ENCODE measurements at regions not wholly inside any gene's neighbourhood (a gene's known extent, or its start where the extent isn't known, plus 50 kb on each side); places are given as distances from the start of the nearest gene placed in this dataset.

- Histone ChIP-seq H3F3A (ENCODE audit: insufficient read depth, low read depth) (no peaks in the 10 kb centered on the region), H3K9me3 (ENCODE audit: insufficient read depth, low read depth) (no peaks in the 10 kb centered on the region), H3K36me3 (ENCODE audit: low read depth) (no peaks in the 10 kb centered on the region), H4K20me1 (ENCODE audit: insufficient read depth) (no peaks in the 10 kb centered on the region), H3K9me2 (ENCODE audit: insufficient read depth) (no peaks in the 10 kb centered on the region), H3K79me2 (ENCODE audit: low read depth) (no peaks in the 10 kb centered on the region), H3K4me1 (replicated peaks; ENCODE audit: insufficient read depth) (no peaks in the 10 kb centered on the region), H3K4me2 (no peak overlapping the region), H3K27ac (no peak overlapping the region), H2AFZ (no peak overlapping the region), H3K4me3 (no peak overlapping the region), H3K27me3 (ENCODE audit: insufficient read depth, low read depth) (no peaks in the 10 kb centered on the region)
- ChIA-PET POLR2A (ENCODE audit: unreplicated experiment) (no interaction called here), CTCF (no interaction called here)
- TF ChIP-seq EZH2 (IDR thresholded peaks at IDR 0.05; ENCODE audit: low read depth): no peak
- no peak for TF ChIP-seq CTCF (conservative IDR thresholded peaks at IDR 0.05)
- no TSS peak for BruUV-seq (replicated peaks)
- intact Hi-C loops (cut with micrococcal nuclease; ENCODE audit: unreplicated experiment): no loop called here
- no peak for DNase-seq
Measured at GRCh38 chr9:12640866-12641636, 52.1 kb upstream of the TYRP1 start.

All from PC-9 (cell line).